HG03460 (cell line): ENCODE measurements at regions not wholly inside any gene's neighbourhood (a gene's known extent, or its start where the extent isn't known, plus 50 kb on each side); places are given as distances from the start of the nearest gene placed in this dataset.

ENCODE experiments used
- ATAC-seq: cut with Tn5 transposase; IDR thresholded peaks from one replicate; pipeline ENCODE4 v1.9.1; 2021; ENCODE audit not compliant: unreplicated experiment

DNA sequence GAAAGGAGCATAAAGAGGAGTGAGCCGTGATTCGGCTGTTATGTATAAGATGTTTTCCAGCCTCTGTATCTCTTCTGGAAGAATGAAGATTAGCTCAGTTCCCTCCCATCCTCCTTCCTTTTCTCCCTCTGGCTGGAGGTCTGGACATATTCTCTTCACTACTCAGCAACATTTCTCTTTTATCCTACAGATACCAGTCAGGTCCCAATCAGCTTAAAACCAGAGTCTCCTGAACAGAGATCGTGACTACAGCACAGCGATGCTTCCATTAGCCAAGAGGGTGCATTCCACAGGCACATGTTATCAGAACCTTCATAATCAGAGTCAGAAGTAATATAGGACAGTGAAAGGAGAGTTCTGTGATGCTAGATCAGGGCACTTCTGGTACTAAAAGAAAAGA, 133.9 kb upstream of the SOX4 start:
- no peak for ATAC-seq

- ATAC-seq = no peak
Measured at GRCh38 chr6:21461844-21462518, 131.6 kb upstream of the SOX4 start.

DNA sequence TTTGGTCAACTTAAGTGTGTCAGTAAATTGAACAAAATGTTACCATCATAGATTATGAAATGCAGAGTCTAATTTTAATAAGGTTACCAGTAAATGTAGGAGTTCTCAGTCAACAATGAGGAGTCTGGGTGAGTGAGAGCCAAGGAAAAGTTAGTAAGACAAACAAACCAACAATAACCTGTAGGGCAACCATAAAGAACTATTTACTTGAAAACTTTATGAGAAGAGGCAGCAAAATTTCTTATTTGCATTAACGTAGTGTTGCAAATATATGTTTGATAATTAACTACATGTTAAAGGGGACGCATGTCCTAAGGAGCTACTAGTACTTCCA, 131.1 kb upstream of the SOX4 start:
- no peak for ATAC-seq

DNA sequence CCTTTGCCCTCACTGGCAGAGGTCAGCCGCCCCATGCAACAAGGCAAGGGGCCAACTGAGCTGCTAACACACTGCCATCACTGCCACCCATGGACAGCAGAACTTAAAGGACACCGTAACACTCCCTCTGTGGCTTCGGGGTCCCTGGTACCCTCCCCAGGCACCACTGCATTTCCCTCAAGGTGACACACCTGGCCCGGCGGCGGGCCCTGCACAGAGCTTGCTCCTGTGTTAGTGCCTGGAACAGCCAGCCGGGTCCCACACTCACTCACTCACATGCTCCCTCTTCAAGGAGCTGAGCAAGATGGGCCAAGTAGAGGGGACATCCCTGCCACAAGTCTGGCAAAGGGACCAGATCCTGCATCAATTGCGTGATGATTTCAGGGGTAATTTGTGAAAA, 126.5 kb upstream of the SOX4 start:
- no peak for ATAC-seq

- ATAC-seq = no peak
Measured at GRCh38 chr6:21468461-21468860, 125.1 kb upstream of the SOX4 start.

GRCh38 chr6:21469213-21469612, 124.3 kb upstream of the SOX4 start:
- ATAC-seq = no peak

DNA sequence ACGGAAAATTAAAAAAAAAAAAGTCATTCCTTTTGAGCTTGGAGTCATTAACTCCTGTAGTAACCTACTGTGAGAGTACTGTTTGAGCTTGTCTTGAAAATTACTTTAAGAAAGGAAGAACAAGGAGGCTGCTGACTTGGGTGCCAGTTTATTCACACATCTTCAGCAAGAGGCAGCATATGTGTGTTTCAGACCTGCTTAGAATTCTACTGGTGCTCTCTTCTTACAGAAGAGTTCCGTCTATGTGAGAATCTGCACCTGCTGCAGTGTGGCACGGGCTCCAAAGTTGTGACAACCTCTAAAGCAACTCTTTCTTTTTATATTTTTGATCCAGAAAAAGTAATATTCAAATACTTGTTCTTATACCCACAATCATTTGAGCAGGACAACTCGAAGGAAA, 117.4 kb upstream of the SOX4 start:
- no peak for ATAC-seq

DNA sequence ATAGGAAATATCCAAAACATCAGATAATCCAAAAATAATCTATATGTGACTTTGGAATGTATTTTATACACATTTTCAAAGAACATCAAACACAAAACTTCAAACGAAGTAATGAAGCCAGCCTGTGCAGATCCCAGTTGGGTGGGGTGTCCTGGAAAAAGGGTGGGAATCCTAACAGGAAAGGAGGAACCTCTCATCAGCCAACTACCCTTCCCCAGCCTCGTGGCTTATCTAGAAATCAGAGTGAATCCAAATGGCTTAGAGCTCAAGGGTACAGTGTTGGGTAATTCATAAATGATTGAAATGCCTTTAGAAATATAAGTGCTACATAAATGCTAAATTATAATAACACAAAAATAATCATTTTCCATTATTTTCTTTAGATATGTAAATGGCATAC, 115.1 kb upstream of the SOX4 start:
- ATAC-seq = no peak

- no peak for ATAC-seq
Measured at GRCh38 chr6:21478883-21479539, 114.5 kb upstream of the SOX4 start.

DNA sequence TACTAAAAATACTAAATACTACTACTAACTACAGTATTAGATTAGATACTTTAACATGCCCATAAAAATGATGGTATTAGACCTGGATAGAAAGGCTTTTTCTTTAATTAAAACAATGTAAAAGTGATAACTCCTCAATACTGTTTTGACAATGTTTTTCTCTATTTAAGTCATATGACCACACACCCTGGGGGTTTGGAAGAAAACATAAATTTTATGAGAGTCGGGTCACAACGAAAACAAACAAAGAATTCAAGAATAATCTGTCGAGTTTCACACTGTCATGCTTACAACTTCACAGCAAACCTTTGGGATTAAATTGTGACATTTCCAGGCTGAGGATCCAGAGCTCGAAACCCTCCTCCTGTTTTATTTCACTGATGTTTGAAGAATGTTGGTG, 107.4 kb upstream of the SOX4 start:
- no peak for ATAC-seq

DNA sequence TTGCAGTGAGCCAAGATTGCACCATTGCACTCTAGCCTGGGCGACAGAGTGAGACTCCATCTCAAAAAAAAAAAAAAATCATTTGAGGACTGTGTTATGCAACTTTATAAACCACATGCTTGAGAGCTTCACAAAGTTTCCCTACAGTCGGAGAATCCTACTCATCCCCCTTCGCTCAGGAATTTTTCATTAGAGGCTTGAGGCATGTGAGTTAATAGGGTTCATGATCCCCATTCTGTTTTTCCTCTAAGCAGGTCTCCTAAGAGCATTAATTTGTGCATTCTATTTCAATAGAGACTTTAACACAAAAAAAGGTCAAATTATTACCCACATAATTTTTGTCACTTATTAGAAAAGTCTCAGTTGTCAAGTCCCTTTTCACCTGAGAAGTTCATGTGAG, 103.7 kb upstream of the SOX4 start:
- no peak for ATAC-seq

DNA sequence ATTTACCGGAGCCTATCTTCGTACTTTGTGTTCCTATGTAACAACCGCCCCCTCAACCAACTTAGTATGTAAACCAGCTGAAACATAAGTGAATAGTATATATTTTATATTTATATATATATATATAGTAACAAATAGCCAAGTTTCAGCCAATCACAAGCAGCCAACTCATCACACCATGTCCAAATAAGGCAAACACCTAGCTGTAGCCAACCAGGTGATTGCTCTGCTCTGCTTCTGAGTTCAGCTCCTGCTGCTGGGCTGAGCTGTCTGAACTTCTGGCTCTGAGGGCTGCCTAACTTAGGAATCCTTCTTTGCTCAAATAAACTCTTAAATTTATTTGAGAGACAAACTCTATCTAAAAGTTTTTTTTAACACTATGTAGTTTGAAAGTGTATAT, 101.6 kb upstream of the SOX4 start:
- ATAC-seq = no peak

- no peak for ATAC-seq
Measured at GRCh38 chr6:21494505-21494904, 99.0 kb upstream of the SOX4 start.

- ATAC-seq = no peak
Measured at GRCh38 chr6:21496196-21496595, 97.4 kb upstream of the SOX4 start.

DNA sequence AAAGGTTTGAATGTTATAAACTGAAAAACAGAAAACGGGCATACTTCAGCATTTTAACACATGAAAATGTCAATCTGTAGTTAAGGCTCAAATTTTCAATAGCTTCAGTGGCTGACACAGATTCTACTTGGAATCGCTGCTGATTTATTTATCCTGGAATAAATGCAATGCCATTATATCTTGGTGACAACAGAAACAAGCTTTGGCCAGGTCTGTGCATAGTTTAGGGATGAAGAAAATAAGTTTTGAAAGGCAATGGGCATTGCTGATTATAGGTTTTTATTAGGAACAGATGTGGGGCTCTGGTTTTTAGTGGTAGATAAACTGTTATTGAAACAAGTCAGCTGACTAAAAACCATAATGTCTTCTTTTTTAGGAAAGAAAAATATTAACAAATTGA, 96.8 kb upstream of the SOX4 start:
- ATAC-seq = no peak

GRCh38 chr6:21500314-21501020, 93.1 kb upstream of the SOX4 start:
- no peak for ATAC-seq

DNA sequence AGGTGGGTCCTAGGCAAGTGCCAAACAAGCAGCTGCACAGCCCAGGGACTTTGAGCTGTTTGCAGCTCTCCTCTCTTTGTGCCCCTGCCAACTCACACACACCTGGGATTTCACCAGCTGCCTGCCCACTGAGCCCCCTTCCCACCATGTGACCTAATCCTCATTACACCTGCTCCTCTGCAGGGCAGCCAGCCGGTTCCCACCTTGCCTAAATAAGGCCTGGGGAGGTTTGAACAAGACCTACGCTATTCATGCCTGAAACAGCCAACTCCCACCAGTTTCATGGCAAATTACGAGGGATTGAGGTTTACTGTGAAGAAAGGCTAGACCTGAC, 92.6 kb upstream of the SOX4 start:
- no peak for ATAC-seq

DNA sequence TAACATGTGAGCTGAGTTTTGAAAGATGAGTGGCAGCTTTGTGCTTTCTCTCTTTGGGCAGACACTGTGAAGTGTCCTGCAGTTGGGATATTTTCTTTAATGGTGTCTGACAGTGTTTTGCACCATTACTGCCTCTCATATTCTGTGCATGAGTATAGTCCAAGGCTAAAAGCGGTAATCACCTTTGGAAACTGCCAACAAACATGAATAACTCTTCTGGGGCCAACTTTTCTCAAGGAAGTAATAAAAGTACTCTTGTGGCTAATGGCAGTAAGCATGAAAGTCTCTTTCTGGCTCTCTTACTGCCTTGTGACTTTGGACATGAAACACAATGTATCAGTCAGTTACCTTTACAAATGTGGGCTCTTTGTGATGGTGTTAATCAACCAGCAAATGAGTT, 91.7 kb upstream of the SOX4 start:
- ATAC-seq = no peak

GRCh38 chr6:21502682-21503081, 90.9 kb upstream of the SOX4 start:
- no peak for ATAC-seq

DNA sequence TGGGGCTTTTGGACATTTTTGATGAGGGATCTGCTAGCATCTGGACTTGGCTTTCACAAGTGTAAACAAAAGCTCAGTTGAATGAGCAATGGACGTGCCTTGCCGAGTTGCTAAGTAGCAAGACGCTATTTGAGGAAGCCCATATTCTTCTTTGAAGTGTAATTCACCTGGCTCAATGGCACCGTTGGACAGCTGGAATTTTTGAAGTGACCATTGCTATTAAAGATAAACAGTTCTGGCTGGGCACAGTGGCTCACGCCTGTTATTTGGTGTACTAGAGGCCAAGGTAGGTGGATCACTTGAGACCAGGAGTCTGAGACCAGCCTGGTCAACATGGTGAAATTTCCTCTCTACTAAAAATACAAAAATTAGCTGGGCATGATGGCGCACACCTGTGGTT, 88.8 kb upstream of the SOX4 start:
- ATAC-seq = no peak

DNA sequence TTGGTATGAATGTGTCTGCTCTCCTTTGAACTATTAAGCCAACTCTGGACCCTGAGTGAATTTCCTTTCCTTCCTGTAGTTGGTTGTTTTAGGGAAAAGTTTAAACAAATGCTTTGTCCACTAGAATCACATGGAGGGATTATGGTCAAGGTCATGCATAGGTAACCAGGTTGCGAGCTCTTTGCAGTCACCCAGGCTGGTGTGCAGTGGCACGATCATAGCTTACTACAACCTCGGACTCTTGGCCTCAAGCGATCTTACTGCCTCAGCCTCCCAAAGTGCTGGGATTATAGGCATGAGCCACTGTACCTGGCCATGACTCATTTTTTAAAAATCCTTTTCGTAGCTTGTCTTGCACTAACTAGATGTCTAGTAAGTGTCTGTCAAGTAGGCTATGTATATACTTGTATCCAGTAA, 88.0 kb upstream of the SOX4 start:
- no peak for ATAC-seq

GRCh38 chr6:21506126-21506525, 87.4 kb upstream of the SOX4 start:
- ATAC-seq = no peak

DNA sequence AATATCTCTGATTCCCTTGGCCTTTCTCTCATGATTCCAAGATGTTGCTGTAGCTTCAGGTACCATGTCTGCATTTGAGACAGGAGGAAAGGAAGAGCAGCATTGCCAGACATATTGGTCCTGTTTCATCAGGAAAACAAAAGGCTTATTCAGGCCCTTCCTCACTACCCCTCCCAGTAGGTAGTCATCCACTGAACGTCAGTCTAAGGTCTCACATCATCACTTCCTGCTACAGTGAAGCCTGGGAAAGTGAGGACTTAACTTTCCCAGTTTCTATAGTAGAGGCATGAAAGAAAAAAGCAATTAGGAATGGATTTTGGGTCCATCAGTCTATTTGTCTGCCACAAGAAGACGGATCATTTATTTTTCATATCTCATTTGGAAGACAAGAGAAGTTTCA, 85.7 kb upstream of the SOX4 start:
- no peak for ATAC-seq
